ENCODE measurements at regions not wholly inside any gene's neighbourhood (a gene's known extent, or its start where the extent isn't known, plus 50 kb on each side); places are given as distances from the start of the nearest gene placed in this dataset.

DNA sequence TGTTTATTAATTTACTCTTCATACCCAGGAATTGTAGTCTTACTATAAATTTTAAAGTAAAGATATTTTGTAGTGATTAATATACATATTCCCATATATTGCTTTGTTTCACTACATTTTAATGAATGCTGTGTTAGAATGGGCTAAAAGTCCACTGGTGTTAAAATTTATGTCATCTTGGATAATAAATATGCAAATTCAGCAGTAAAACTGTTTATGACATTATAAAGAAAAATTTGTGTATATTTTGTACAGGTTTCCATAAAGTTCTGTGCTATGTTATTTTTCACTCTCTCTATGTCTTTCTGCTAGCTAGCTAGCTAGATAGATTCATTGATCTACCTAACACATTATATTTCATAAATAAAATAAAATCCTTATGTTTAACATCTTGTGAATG is 1071.2 kb downstream of the FAT4 start:
- no peak for TF ChIP-seq BACH2 (CRISPR knock-in tag; IDR thresholded peaks at IDR 0.05; ENCODE audit: borderline replicate concordance)
- TF ChIP-seq ESRRG (CRISPR knock-in tag; IDR thresholded peaks at IDR 0.05), result no peak
- TF ChIP-seq, protein P1, sequence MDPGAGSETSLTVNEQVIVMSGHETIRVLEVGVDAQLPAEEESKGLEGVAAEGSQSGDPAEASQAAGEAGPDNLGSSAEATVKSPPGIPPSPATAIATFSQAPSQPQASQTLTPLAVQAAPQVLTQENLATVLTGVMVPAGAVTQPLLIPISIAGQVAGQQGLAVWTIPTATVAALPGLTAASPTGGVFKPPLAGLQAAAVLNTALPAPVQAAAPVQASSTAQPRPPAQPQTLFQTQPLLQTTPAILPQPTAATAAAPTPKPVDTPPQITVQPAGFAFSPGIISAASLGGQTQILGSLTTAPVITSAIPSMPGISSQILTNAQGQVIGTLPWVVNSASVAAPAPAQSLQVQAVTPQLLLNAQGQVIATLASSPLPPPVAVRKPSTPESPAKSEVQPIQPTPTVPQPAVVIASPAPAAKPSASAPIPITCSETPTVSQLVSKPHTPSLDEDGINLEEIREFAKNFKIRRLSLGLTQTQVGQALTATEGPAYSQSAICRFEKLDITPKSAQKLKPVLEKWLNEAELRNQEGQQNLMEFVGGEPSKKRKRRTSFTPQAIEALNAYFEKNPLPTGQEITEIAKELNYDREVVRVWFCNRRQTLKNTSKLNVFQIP (CRISPR knock-in tag; IDR thresholded peaks at IDR 0.05; ENCODE audit: borderline replicate concordance, low read depth), result no peak
